K562 (cell line): ENCODE measurements at regions not wholly inside any gene's neighbourhood (a gene's known extent, or its start where the extent isn't known, plus 50 kb on each side); places are given as distances from the start of the nearest gene placed in this dataset.

Source experiments
- ATAC-seq: fragments of 200-7000 bp; cut with Tn5 transposase; 3 replicates; pipeline ENCODE4 v1.9.1; 2020; ENCODE audit warnings: moderate library complexity
- BruUV-seq: library from RNA; stranded (reverse); fragments of 400-500 nt; replicated peaks from 2 replicates; lab custom pipeline; 2021; lab: Mats Ljungman, UMichigan
- CTCF ChIA-PET: fragments of 300-600 bp; formaldehyde crosslinking; extraction: SDS; loops from one replicate; lab custom pipeline; 2021; ENCODE audit warnings: low intra/inter-chr PET ratio; lab: Yijun Ruan, JAX
- POLR2A ChIA-PET: fragments of 300-600, 350-650 bp; sonication (Branson Sonifier 250); formaldehyde crosslinking; extraction: SDS; loops from one replicate; lab custom pipeline; 2021; ENCODE audit warnings: antibody characterized with exemption, inconsistent platforms; lab: Yijun Ruan, JAX
- DNase-seq, 4 experiments: peaks; one replicate each; pipeline versions ENCODE4 v3.0.0 to v3.0.0-alpha.2; 2011 to 2018; ENCODE audit warnings: low spot score in 3 of 4, mixed read lengths in 3 of 4; ENCODE audit errors: extremely low read depth in 1 of 4
- FAIRE-seq: peaks from 2 replicates; lab custom pipeline; 2011; peaks lifted over from hg19 to GRCh38; lab: Jason Lieb, UNC
- H2AFZ ChIP-seq: 2 replicates; pipeline ENCODE4 v1.6.0; 2011; ENCODE audit warnings: low read depth, low read length, control low read depth, inconsistent platforms
- H3K27ac ChIP-seq: fragments of 200-600 bp; 3 replicates; pipeline ENCODE4 v1.8.0; 2011; ENCODE audit warnings: low read depth, mild to moderate bottlenecking, control low read depth, inconsistent platforms, low read length, moderate library complexity, mixed read lengths; ENCODE audit errors: extremely low read depth
- H3K27me3 ChIP-seq, 2 experiments: fragments of 300-600 bp in 1 of 2; 2 replicates in 1 of 2; 3 replicates in 1 of 2; pipeline versions ENCODE4 v1.6.0 to v1.8.0; 2011; ENCODE audit warnings: inconsistent platforms in 2 of 2, low read length in 2 of 2, mild to moderate bottlenecking in 1 of 2, mixed read lengths in 1 of 2, moderate library complexity in 1 of 2; ENCODE audit not compliant: control insufficient read depth in 2 of 2, insufficient read depth in 2 of 2
- H3K36me3 ChIP-seq: fragments of 300-600 bp; 3 replicates; pipeline ENCODE4 v1.8.0; 2011; ENCODE audit warnings: mild to moderate bottlenecking, low read length, inconsistent platforms; ENCODE audit not compliant: control insufficient read depth, insufficient read depth
- H3K4me1 ChIP-seq, 2 experiments: fragments of 200-600 bp in 1 of 2; replicated peaks in 1 of 2; 2 replicates in 1 of 2; 3 replicates in 1 of 2; pipeline versions ENCODE4 v1.5.1 to v1.8.0; 2011; ENCODE audit warnings: inconsistent platforms in 2 of 2, low read length in 2 of 2, mild to moderate bottlenecking in 1 of 2, mixed read lengths in 1 of 2, moderate library complexity in 1 of 2; ENCODE audit not compliant: control insufficient read depth in 2 of 2, insufficient read depth in 2 of 2
- H3K4me2 ChIP-seq: 2 replicates; pipeline ENCODE4 v1.6.1; 2011; ENCODE audit warnings: low read length, control low read depth, inconsistent platforms, mixed read lengths; ENCODE audit not compliant: insufficient read depth
- H3K4me3 ChIP-seq: fragments of 200-600 bp; sonication (generic), shearing (Covaris generic); 2 replicates; pipeline ENCODE4 v1.5.1; 2016; ENCODE audit warnings: control low read depth, inconsistent platforms
- H3K79me2 ChIP-seq: fragments of 200-600 bp; 3 replicates; pipeline ENCODE4 v1.8.0; 2011; ENCODE audit warnings: low read length, inconsistent platforms; ENCODE audit not compliant: control insufficient read depth, insufficient read depth
- H3K9ac ChIP-seq, 2 experiments: 2 replicates each; pipeline versions ENCODE4 v1.6.0 to v1.6.1; 2011; ENCODE audit warnings: low read depth in 2 of 2, low read length in 2 of 2, control low read depth in 1 of 2, inconsistent platforms in 1 of 2, mild to moderate bottlenecking in 1 of 2, mixed read lengths in 1 of 2; ENCODE audit not compliant: insufficient read depth in 1 of 2
- H3K9me1 ChIP-seq: one replicate; pipeline ENCODE4 v1.6.0; 2011; ENCODE audit warnings: inconsistent platforms, mild to moderate bottlenecking, low read length, moderate library complexity; ENCODE audit not compliant: control insufficient read depth, insufficient read depth
- H3K9me3 ChIP-seq: replicated peaks from 2 replicates; pipeline ENCODE4 v1.5.1; 2011; ENCODE audit warnings: low read depth, low read length, inconsistent platforms; ENCODE audit not compliant: control insufficient read depth, insufficient read depth
- H4K20me1 ChIP-seq: replicated peaks from 2 replicates; pipeline ENCODE4 v1.6.1; 2011; ENCODE audit warnings: low read length, inconsistent platforms, mixed read lengths; ENCODE audit not compliant: control insufficient read depth, insufficient read depth
- BRD9 ChIP-seq: fragments of 450-650 bp; IDR thresholded peaks from 2 replicates; pipeline ENCODE4 v1.6.1; 2018; ENCODE audit warnings: low read depth; ENCODE audit not compliant: partially characterized antibody
- CREB3L1 ChIP-seq: fragments of 450-650 bp; IDR thresholded peaks from 2 replicates; pipeline ENCODE4 v1.6.1; 2014; ENCODE audit warnings: low read depth, mild to moderate bottlenecking, moderate library complexity, borderline replicate concordance
- GABPA ChIP-seq: fragments of 200-800 bp; sonication (Bioruptor generic); conservative IDR thresholded peaks from 2 replicates; pipeline ENCODE4 v1.6.1; 2016; ENCODE audit warnings: low read depth, missing genetic modification characterization, missing compliant biosample characterization
- HBP1 ChIP-seq: fragments of 450-650 bp; formaldehyde crosslinking; IDR thresholded peaks from 2 replicates; pipeline ENCODE4 v1.4.0; 2022; ENCODE audit warnings: missing genetic modification characterization
- NFATC3 ChIP-seq: fragments of 450-650 bp; IDR thresholded peaks from 2 replicates; pipeline ENCODE4 v1.6.1; 2017; ENCODE audit warnings: mild to moderate bottlenecking
- NR2F6 ChIP-seq: fragments of 450-650 bp; formaldehyde crosslinking; IDR thresholded peaks from 2 replicates; pipeline ENCODE4 v1.4.0; 2020; ENCODE audit warnings: mild to moderate bottlenecking
- PHF8 ChIP-seq: fragments of 200-600 bp; sonication (generic); IDR thresholded peaks from 2 replicates; pipeline ENCODE4 v1.6.1; 2012; ENCODE audit warnings: mixed run types, mild to moderate bottlenecking, inconsistent platforms, low read length, moderate library complexity, borderline replicate concordance
- PML ChIP-seq: IDR thresholded peaks from 2 replicates; pipeline ENCODE4 v1.6.1; 2012; ENCODE audit warnings: low read length, inconsistent platforms
- PURB ChIP-seq: sonication (generic); formaldehyde crosslinking; IDR thresholded peaks from 2 replicates; pipeline ENCODE4 v1.9.0; 2021; ENCODE audit warnings: low read depth, mild to moderate bottlenecking, missing genetic modification reagents
- RBM39 ChIP-seq: fragments of 200-400 bp; formaldehyde crosslinking; optimal IDR thresholded peaks from 2 replicates; pipeline ENCODE3; 2018; ENCODE audit warnings: low read depth, low read length
- TBL1XR1 ChIP-seq, 2 experiments: IDR thresholded peaks; 2 replicates each; pipeline ENCODE4 v1.6.1; 2012; ENCODE audit warnings: improper control_type of control experiment in 2 of 2, low read length in 2 of 2, mild to moderate bottlenecking in 1 of 2
- TFAP4 ChIP-seq: sonication (generic); formaldehyde crosslinking; IDR thresholded peaks from 2 replicates; pipeline ENCODE4 v1.8.0; 2022; ENCODE audit warnings: missing genetic modification reagents, mild to moderate bottlenecking, moderate library complexity, borderline replicate concordance
- THRA ChIP-seq: fragments of 450-650 bp; IDR thresholded peaks from 2 replicates; pipeline ENCODE4 v1.6.1; 2017; ENCODE audit warnings: mild to moderate bottlenecking, moderate library complexity
- ZBTB12 ChIP-seq: fragments of 250-450 bp; sonication (Bioruptor Pico); IDR thresholded peaks from 2 replicates; pipeline ENCODE4 v1.4.0; 2020
- ZNF282 ChIP-seq: sonication (generic); formaldehyde crosslinking; IDR thresholded peaks from 2 replicates; pipeline ENCODE4 v1.8.1; 2023; ENCODE audit warnings: missing genetic modification reagents
- ZNF584 ChIP-seq: fragments of 200-800 bp; sonication (Bioruptor generic); IDR thresholded peaks from 2 replicates; pipeline ENCODE4 v1.6.1; 2016; ENCODE audit warnings: low read depth, mild to moderate bottlenecking, missing genetic modification characterization, missing compliant biosample characterization
- WGBS: fragments of 100-300 bp; shearing (Covaris generic); methylation state at CpG from one replicate; pipeline ENCODE4 v1.1.6; 2016; ENCODE audit warnings: low coverage, mixed read lengths; ENCODE audit not compliant: insufficient coverage; ENCODE audit errors: missing lambda C conversion rate; 5-methylcytosine and 5-hydroxymethylcytosine counted together
- in situ Hi-C: fragments of 300-500 bp; cut with MboI; formaldehyde crosslinking; loops from 4 replicates; pipeline ENCODE4 v1.15.0; 2018; ENCODE audit warnings: inconsistent platforms, mixed read lengths
- intact Hi-C: fragments of 100-400 bp; cut with micrococcal nuclease; formaldehyde crosslinking; loops from 2 replicates; pipeline ENCODE4 v1.14.2; 2022

GRCh38 chr1:29907596-29907995 lies 671.3 kb downstream of the PTPRU start (continued):
- TF ChIP-seq PML (no peak), RBM39 (no peak), THRA (no peak), PURB (no peak), ZNF584 (CRISPR knock-in tag) (no peak)
- TF ChIP-seq, all 486 proteins: peak for 0

- Histone ChIP-seq H3K9ac (no peak overlapping the region), H3K36me3 (no peaks in the 10 kb centered on the region), H3K4me1 (no peaks in the 10 kb centered on the region), H3K4me2 (no peak overlapping the region), H3K4me3 (no peak overlapping the region), H4K20me1 (0 out of 2 replicates have a peak, but pooled peaks cover 5% of the 10 kb centered on the region), H3K79me2 (no peaks in the 10 kb centered on the region), H2AFZ (no peak overlapping the region), H3K9me3 (no peaks in the 10 kb centered on the region), H3K27ac (no peak overlapping the region), H3K27me3 (peaks cover 6 to 30% of the 10 kb centered on the region in 2 experiments; a peak in 3 of 5 replicates), H3K9me1 (no peaks in the 10 kb centered on the region)
- DNase-seq: no peak
- BruUV-seq: no TSS peak
- ChIA-PET POLR2A (no interaction called here), CTCF (no interaction called here)
- ATAC-seq: no peak
- WGBS: 1% methylated on average over 6 of the region's 6 CpGs
- in situ Hi-C loops: no loop called here
- intact Hi-C loops: no loop called here
- FAIRE-seq: no peak
- TF ChIP-seq TBL1XR1 (IDR thresholded peaks at IDR 0.05; ENCODE audit: low read length in 2 of 2): no peak
- TF ChIP-seq HBP1 (CRISPR knock-in tag): no peak
- no peak for TF ChIP-seq NFATC3
- no peak for TF ChIP-seq BRD9
- TF ChIP-seq ZBTB12 (CRISPR knock-in tag): no peak
- TF ChIP-seq NR2F6 (CRISPR knock-in tag): no peak
- no peak for TF ChIP-seq TFAP4 (CRISPR knock-in tag)
- TF ChIP-seq PHF8: no peak
- no peak for TF ChIP-seq CREB3L1
- no peak for TF ChIP-seq ZNF282 (CRISPR knock-in tag)
- no peak for TF ChIP-seq GABPA (tag)
These were observed 670.6 kb downstream of the PTPRU start for GRCh38 chr1:29906927-29907326.
